A673 (cell line): ENCODE measurements at regions not wholly inside any gene's neighbourhood (a gene's known extent, or its start where the extent isn't known, plus 50 kb on each side); places are given as distances from the start of the nearest gene placed in this dataset.

Experiments used
- CTCF ChIP-seq: fragments of 300-800, 200-600 bp; sonication (generic); conservative IDR thresholded peaks from 2 replicates; pipeline ENCODE4 v1.5.1; 2017; ENCODE audit warnings: low read depth, mild to moderate bottlenecking, antibody characterized with exemption, low read length, moderate library complexity, mixed read lengths
- EZH2 ChIP-seq: fragments of 200-600 bp; sonication (generic); IDR thresholded peaks from 2 replicates; pipeline ENCODE4 v1.6.1; 2017; ENCODE audit warnings: borderline replicate concordance, low read depth, mild to moderate bottlenecking, mixed read lengths, antibody characterized with exemption, low read length; ENCODE audit not compliant: poor library complexity, severe bottlenecking

- TF ChIP-seq CTCF: no peak
- no peak for TF ChIP-seq EZH2
These were observed 254.5 kb upstream of the ROPN1 start for GRCh38 chr3:124246376-124246775.
